Dermis microvascular lymphatic vessel endothelial cell (primary cell): ENCODE measurements at regions not wholly inside any gene's neighbourhood (a gene's known extent, or its start where the extent isn't known, plus 50 kb on each side); places are given as distances from the start of the nearest gene placed in this dataset.
"Not testable (repeated sequence)": the region's sequence is repeated elsewhere in the genome, so short reads cannot be mapped to it uniquely, and the experiment has no call there.

ENCODE experiments used
- DNase-seq, 2 donors: peaks; one replicate each; pipeline versions ENCODE4 v3.0.0 to v3.0.0-alpha.2; 2010; ENCODE audit warnings: low read depth in 2 of 2

GRCh38 chr12:18794000-18794399 is 56.1 kb downstream of the CAPZA3 start:
- DNase-seq: no peak

GRCh38 chr12:18797604-18798003 is 59.7 kb downstream of the CAPZA3 start:
- no peak for DNase-seq

- no peak for DNase-seq
These were observed 60.8 kb downstream of the CAPZA3 start for GRCh38 chr12:18798535-18799361.

GRCh38 chr12:18799561-18799960 is 61.6 kb downstream of the CAPZA3 start:
- DNase-seq: no peak

- DNase-seq: no peak
These were observed 67.8 kb downstream of the CAPZA3 start for GRCh38 chr12:18805516-18806248.

GRCh38 chr12:18807714-18808113 is 69.8 kb downstream of the CAPZA3 start:
- DNase-seq: no peak

- no peak for DNase-seq
These were observed 70.3 kb downstream of the CAPZA3 start for GRCh38 chr12:18808221-18808620.

- DNase-seq: no peak
These were observed 72.8 kb downstream of the CAPZA3 start for GRCh38 chr12:18810537-18811253.

GRCh38 chr12:18811273-18811672 is 73.4 kb downstream of the CAPZA3 start:
- no peak for DNase-seq

- no peak for DNase-seq
These were observed 75.8 kb downstream of the CAPZA3 start for GRCh38 chr12:18813753-18814152.

GRCh38 chr12:18818579-18819268 is 80.8 kb downstream of the CAPZA3 start:
- no peak for DNase-seq

- DNase-seq: no peak
These were observed 81.6 kb downstream of the CAPZA3 start for GRCh38 chr12:18819484-18819883.

- no peak for DNase-seq
These were observed 85.5 kb downstream of the CAPZA3 start for GRCh38 chr12:18823461-18823860.

- DNase-seq: no peak
These were observed 86.4 kb downstream of the CAPZA3 start for GRCh38 chr12:18824287-18824686.

- DNase-seq: no peak
These were observed 87.2 kb downstream of the CAPZA3 start for GRCh38 chr12:18825138-18825537.

- no peak for DNase-seq
These were observed 90.0 kb downstream of the CAPZA3 start for GRCh38 chr12:18827913-18828312.

- DNase-seq: no peak
These were observed 90.6 kb downstream of the CAPZA3 start for GRCh38 chr12:18828483-18828882.

- no peak for DNase-seq
These were observed 91.1 kb downstream of the CAPZA3 start for GRCh38 chr12:18828987-18829386.

GRCh38 chr12:18832932-18833331 is 95.0 kb downstream of the CAPZA3 start:
- DNase-seq: not testable (repeated sequence)

GRCh38 chr12:18837025-18837424 is 99.1 kb downstream of the CAPZA3 start:
- DNase-seq: no peak

GRCh38 chr12:18837505-18837904 is 99.6 kb downstream of the CAPZA3 start:
- DNase-seq: no peak

- DNase-seq: not testable (repeated sequence)
These were observed 103.1 kb downstream of the CAPZA3 start for GRCh38 chr12:18840997-18841396.
